HG02642 (cell line): ENCODE measurements at regions not wholly inside any gene's neighbourhood (a gene's known extent, or its start where the extent isn't known, plus 50 kb on each side); places are given as distances from the start of the nearest gene placed in this dataset.
"Not testable (repeated sequence)": the region's sequence is repeated elsewhere in the genome, so short reads cannot be mapped to it uniquely, and the experiment has no call there.

Experiments
- ATAC-seq: cut with Tn5 transposase; IDR thresholded peaks from one replicate; pipeline ENCODE4 v1.9.1; 2021; ENCODE audit warnings: mild to moderate bottlenecking; ENCODE audit not compliant: unreplicated experiment, poor library complexity

DNA sequence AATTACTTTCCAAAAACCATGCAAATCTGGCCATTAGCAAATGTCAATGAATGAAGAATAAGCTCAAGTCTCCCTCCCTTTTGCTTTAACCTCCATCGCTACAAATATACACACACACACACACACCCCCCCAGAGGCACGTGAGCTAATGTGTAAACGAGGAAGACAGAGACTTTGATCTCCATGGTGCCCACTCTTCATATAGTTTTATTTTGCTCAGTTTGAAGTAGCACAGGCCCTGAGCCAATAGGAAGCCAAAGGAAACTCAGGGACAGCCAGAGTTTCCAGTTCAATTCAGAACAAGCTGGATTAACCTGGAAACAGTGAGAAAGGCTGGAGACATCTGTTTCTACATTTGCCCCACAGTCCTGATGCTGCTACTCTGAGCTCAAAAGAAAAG is 248.4 kb upstream of the MEIS1 start:
- ATAC-seq = no peak

- no peak for ATAC-seq
Measured at GRCh38 chr2:66185497-66186054, 249.3 kb upstream of the MEIS1 start.

GRCh38 chr2:66177128-66177796 is 257.7 kb upstream of the MEIS1 start:
- ATAC-seq = not testable (repeated sequence)

DNA sequence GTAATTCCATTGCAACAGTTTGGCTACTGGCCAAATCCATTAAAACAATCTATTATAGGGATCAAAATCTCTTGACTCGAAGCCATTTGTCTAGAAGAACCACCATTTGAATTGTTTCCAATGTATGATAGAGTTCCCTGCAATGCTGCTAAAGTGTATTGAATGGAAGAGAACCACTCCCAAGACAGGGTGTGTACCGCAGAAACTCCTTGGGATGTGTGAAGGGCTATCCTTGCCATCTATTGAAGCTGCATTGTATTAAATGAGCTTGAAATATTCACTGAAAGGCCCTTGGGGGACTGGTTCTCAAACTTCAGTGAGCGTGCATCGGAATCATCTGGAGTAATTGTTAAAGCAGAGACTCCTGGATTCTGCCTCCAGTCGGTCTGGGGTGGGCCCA is 260.4 kb upstream of the MEIS1 start:
- ATAC-seq = no peak

DNA sequence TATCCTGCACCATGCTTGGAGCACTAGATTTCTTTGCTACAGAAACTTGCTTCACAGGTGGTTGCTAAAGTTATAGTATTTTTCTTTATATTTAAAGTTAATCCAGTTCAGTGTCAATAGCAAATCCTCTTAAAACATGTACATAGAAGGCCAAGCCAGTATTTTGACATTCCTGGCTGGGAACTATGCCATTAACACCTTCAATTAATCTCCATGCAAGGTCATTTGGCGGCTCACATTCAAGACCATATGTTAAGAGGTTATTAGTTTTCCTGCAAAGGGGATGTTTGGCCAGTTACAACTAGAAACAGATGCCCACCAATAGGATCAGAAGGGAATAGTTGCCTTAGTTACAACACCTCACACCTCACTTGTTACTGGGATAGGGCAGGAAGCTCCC is 261.3 kb upstream of the MEIS1 start:
- ATAC-seq = no peak

GRCh38 chr2:66171530-66171929 is 263.4 kb upstream of the MEIS1 start:
- no peak for ATAC-seq

DNA sequence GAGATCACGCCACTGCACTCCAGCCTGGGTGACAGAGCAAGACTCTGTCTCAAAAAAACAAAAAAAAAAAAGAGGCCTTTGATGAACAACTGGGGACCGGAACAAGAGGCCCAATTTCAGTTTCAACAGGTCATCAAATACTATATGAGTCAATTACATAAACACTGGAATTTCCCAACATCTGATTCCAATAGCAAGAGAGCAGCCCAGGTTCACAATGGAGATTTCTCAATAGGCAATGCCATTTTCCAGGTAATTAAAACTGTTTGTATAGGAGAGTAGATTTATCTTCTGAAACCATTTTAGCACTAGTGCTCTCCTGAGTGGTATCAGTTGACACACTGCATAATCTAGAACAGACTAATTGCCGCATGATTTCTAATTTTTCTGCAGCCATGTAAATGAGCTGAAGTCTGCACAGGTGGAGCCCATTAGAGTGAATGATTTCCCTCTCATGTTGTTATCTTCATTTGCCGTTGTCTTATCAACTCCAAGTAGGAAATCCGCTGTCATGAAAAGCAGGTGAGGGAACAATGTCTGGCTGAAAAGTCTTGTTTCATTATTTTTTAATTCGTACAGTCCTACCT is 264.1 kb upstream of the MEIS1 start:
- ATAC-seq = no peak

- no peak for ATAC-seq
Measured at GRCh38 chr2:66169076-66169475, 265.8 kb upstream of the MEIS1 start.

GRCh38 chr2:66164470-66164869 is 270.5 kb upstream of the MEIS1 start:
- no peak for ATAC-seq

GRCh38 chr2:66156171-66156570 is 278.8 kb upstream of the MEIS1 start:
- no peak for ATAC-seq

GRCh38 chr2:66153941-66154340 is 281.0 kb upstream of the MEIS1 start:
- no peak for ATAC-seq

GRCh38 chr2:66145490-66145889 is 289.4 kb upstream of the MEIS1 start:
- ATAC-seq = no peak

DNA sequence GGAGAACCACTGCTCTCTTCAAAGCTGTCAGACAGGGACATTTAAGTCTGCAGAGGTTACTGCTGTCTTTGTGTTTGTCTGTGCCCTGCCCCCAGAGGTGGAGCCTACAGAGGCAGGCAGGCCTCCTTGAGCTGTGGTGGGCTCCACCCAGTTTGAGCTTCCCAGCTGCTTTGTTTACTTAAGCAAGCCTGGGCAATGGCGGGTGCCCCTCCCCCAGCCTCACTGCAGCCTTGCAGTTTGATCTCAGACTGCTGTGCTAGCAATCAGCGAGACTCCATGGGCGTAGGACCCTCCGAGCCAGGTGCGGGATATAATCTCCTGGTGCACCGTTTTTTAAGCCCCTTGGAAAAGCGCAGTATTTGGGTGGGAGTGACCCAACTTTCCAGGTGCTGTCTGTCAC is 290.6 kb upstream of the MEIS1 start:
- not testable (repeated sequence) for ATAC-seq

GRCh38 chr2:66137606-66138130 is 297.3 kb upstream of the MEIS1 start:
- no peak for ATAC-seq

DNA sequence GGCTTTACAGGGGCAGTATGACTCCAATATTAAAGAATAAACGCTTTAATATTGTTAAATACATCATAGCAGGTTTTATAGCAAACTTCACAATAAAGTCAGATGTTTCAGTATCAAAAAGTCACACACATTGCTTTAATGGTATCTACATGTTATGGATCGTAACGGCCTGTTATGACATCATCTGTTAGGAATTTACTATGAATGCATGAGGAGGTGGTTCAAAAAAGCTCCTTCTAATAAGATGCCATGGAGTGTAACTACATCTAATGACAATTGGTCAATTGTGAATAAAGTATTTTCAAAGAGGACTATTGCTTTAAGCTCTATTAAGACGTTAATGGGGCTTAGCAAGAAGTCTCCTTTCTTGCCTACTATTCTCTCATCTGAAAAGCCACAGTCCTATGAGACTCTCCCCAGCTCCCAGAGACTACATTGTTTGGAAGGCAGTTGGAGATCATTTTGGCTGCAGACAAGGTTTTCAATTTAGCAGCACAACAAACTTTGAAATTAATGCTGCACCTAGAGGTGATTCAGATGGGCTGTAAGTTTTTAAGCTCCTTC is 300.7 kb upstream of the MEIS1 start:
- ATAC-seq = no peak

GRCh38 chr2:66127656-66128055 is 307.3 kb upstream of the MEIS1 start:
- ATAC-seq = no peak

GRCh38 chr2:66127061-66127460 is 307.9 kb upstream of the MEIS1 start:
- ATAC-seq = no peak

- no peak for ATAC-seq
Measured at GRCh38 chr2:66125951-66126350, 309.0 kb upstream of the MEIS1 start.

- ATAC-seq = no peak
Measured at GRCh38 chr2:66122516-66122915, 312.4 kb upstream of the MEIS1 start.

DNA sequence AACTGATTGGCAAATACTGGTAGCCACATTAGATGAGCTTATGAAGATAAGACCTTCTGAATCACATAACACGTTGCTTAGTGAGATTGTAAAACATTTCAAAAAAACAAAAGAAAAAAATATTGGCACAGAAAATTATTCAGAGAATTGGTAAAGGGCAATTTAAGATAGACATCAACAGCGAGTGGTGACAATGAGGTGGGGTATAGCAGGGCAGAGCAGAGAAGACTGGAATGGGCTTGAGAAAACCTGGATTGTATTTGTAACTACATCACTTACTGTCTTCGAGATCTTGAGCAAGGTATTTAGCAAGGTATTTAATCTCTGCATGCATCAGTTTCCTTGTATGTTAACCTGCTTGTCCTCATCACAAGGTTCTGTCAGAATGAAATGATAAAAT is 313.0 kb upstream of the MEIS1 start:
- ATAC-seq = no peak

DNA sequence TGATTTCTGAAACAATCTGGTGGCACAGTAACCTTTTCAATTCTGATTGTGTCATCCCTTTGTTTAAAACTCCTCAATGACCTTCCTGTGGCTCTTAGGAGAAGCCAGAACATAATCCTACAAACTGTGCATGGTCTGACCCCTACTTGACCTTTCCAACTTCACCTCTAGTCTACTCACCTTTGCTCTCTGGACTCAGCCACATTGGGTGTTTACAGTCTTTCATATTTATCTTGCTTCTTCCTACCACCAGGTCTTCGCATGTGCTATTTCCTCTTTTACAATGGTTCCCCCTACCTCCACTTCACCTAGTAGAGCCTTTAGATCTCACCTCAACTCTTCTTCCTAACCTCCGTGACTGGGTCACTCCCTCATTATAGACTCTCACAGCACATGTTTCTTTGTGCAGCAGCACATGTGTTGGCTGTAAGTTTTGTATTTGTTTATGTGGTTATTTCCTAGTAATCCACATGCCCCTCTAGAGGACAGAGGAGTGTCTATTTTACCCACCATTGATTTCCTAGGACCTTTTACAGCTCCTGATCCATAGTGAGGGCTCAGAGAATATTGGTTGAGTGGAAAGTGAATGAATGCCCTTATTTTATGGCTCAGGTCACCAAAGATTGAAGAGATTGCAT is 320.8 kb upstream of the MEIS1 start:
- no peak for ATAC-seq
